Upper lobe of left lung (tissue), 4 donors: ENCODE measurements at regions not wholly inside any gene's neighbourhood (a gene's known extent, or its start where the extent isn't known, plus 50 kb on each side); places are given as distances from the start of the nearest gene placed in this dataset.

Experiments used
- CTCF ChIP-seq, 6 experiments: fragments of 450-650 bp in 4 of 6; fragments of 200-600 bp in 2 of 6; sonication (generic) in 2 of 6; IDR thresholded peaks; one replicate each; pipeline ENCODE4 v1.5.1; 2016 to 2019; ENCODE audit warnings: antibody characterized with exemption in 6 of 6
- EP300 ChIP-seq, 4 donors: sonication (generic); formaldehyde crosslinking; IDR thresholded peaks; one replicate each; pipeline ENCODE4 v1.5.1; 2017; ENCODE audit warnings: antibody characterized with exemption in 4 of 4, control low read depth in 2 of 4
- POLR2A ChIP-seq, 4 donors: fragments of 450-650 bp; IDR thresholded peaks; one replicate each; pipeline ENCODE4 v1.5.1; 2016 to 2017; ENCODE audit warnings: antibody characterized with exemption in 4 of 4, mild to moderate bottlenecking in 2 of 4
- POLR2AphosphoS5 ChIP-seq, 2 donors: sonication (generic); formaldehyde crosslinking; IDR thresholded peaks; one replicate each; pipeline ENCODE4 v1.5.1; 2017; ENCODE audit warnings: antibody characterized with exemption in 2 of 2

GRCh38 chr5:74300808-74301389 is 339.6 kb downstream of the ENC1 start:
- TF ChIP-seq CTCF (IDR thresholded peaks at IDR 0.05) (no peak), POLR2A (IDR thresholded peaks at IDR 0.05) (no peak), POLR2AphosphoS5 (IDR thresholded peaks at IDR 0.05) (no peak), EP300 (IDR thresholded peaks at IDR 0.05) (no peak)
